NT2/D1 (cell line): ENCODE measurements at regions not wholly inside any gene's neighbourhood (a gene's known extent, or its start where the extent isn't known, plus 50 kb on each side); places are given as distances from the start of the nearest gene placed in this dataset.

Experiments used
- YY1 ChIP-seq: IDR thresholded peaks from 2 replicates; pipeline ENCODE4 v1.6.1; 2011; ENCODE audit not compliant: insufficient read length, insufficient read depth
- ZNF274 ChIP-seq: IDR thresholded peaks from 2 replicates; pipeline ENCODE4 v1.6.1; 2011; ENCODE audit warnings: mild to moderate bottlenecking, low read depth, low read length

DNA sequence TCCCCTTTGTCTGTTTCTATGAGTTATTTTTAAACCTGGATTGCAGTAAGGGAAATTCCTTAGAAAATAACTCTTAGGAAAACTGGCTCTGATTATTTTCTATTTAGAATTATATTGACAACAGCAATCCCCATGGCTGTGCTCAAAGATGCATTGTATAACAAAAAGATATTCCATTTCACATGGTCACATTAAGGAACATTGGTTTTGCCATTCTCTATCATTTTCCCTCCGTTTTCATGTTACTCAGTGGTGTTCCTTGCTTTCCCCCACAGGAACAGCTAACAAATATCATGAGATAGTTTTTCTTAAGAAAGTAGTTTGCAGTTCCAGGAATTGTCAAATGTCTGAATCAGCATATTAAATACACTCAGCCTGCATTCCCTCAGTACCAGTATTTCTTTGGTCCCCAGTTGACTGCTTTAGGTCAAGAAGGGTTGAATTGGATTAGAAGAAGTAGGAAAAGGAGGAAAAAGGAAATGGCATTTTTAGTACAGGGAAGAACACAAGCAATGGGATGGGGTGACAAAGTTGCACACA lies 436.7 kb downstream of the TNS3 start:
- TF ChIP-seq ZNF274 = no peak
- TF ChIP-seq YY1 = no peak
